H1 (cell line): ENCODE measurements at regions not wholly inside any gene's neighbourhood (a gene's known extent, or its start where the extent isn't known, plus 50 kb on each side); places are given as distances from the start of the nearest gene placed in this dataset.

Experiments used
- CTCF ChIA-PET: fragments of 300-600 bp; sonication (Branson Sonifier 250); formaldehyde crosslinking; loops from one replicate; lab custom pipeline; 2021; ENCODE audit not compliant: partially characterized antibody; lab: Charles Lee
- POLR2A ChIA-PET: fragments of 300-600 bp; sonication (Branson Sonifier 250); formaldehyde crosslinking; loops from one replicate; lab custom pipeline; 2021; ENCODE audit warnings: inconsistent platforms; ENCODE audit not compliant: partially characterized antibody; lab: Charles Lee
- DNase-seq, 2 experiments: peaks; one replicate each; pipeline versions ENCODE4 v3.0.0 to v3.0.0-alpha.2; 2010 to 2022; ENCODE audit warnings: low spot score in 2 of 2, low read depth in 1 of 2, mixed read lengths in 1 of 2
- FAIRE-seq: peaks from 2 replicates; lab custom pipeline; 2011; peaks lifted over from hg19 to GRCh38; lab: Jason Lieb, UNC
- H2AFZ ChIP-seq: 2 replicates; pipeline ENCODE4 v1.8.1; 2012; ENCODE audit warnings: low read length, inconsistent platforms
- H2AK5ac ChIP-seq: 2 replicates; pipeline ENCODE4 v1.6.1; 2013; ENCODE audit warnings: low read depth, low read length
- H2BK120ac ChIP-seq: replicated peaks from 2 replicates; pipeline ENCODE3; 2013; ENCODE audit warnings: low read depth, low read length, inconsistent platforms
- H2BK12ac ChIP-seq: 2 replicates; pipeline ENCODE4 v1.6.1; 2013; ENCODE audit warnings: low read depth, low read length
- H2BK15ac ChIP-seq: 2 replicates; pipeline ENCODE4 v1.6.1; 2013; ENCODE audit warnings: low read length
- H2BK20ac ChIP-seq: 2 replicates; pipeline ENCODE4 v1.6.1; 2013; ENCODE audit warnings: low read length
- H2BK5ac ChIP-seq: 2 replicates; pipeline ENCODE4 v1.6.1; 2013; ENCODE audit warnings: low read depth, low read length
- H3K14ac ChIP-seq: 2 replicates; pipeline ENCODE4 v1.6.1; 2013; ENCODE audit warnings: inconsistent platforms; ENCODE audit not compliant: insufficient read length
- H3K18ac ChIP-seq: 2 replicates; pipeline ENCODE4 v1.6.1; 2013; ENCODE audit warnings: low read length; ENCODE audit errors: extremely low read depth
- H3K23ac ChIP-seq: 2 replicates; pipeline ENCODE4 v1.6.1; 2013; ENCODE audit warnings: inconsistent platforms; ENCODE audit not compliant: insufficient read length
- H3K23me2 ChIP-seq: 2 replicates; pipeline ENCODE4 v1.6.1; 2013; ENCODE audit warnings: low read depth, low read length
- H3K27ac ChIP-seq: 2 replicates; pipeline ENCODE4 v1.6.1; 2011; ENCODE audit warnings: low read depth, low read length, inconsistent platforms
- H3K27me3 ChIP-seq, 4 experiments: replicated peaks in 1 of 4; 1 replicate in 1 of 4; 2 replicates in 3 of 4; pipeline versions ENCODE4 v1.6.1 to v1.8.1; 2011 to 2013; ENCODE audit warnings: low read length in 3 of 4, mild to moderate bottlenecking in 3 of 4, inconsistent platforms in 2 of 4, mixed read lengths in 2 of 4, moderate library complexity in 1 of 4; ENCODE audit not compliant: control insufficient read depth in 3 of 4, insufficient read depth in 3 of 4; ENCODE audit errors: extremely low read depth in 1 of 4
- H3K36me3 ChIP-seq, 4 experiments: 2 replicates each; pipeline versions ENCODE4 v1.6.1 to v1.8.1; 2011 to 2013; ENCODE audit warnings: mild to moderate bottlenecking in 4 of 4, low read length in 3 of 4, moderate library complexity in 2 of 4, control low read depth in 1 of 4, inconsistent platforms in 1 of 4; ENCODE audit not compliant: insufficient read depth in 4 of 4, control insufficient read depth in 2 of 4
- H3K4ac ChIP-seq: replicated peaks from 2 replicates; pipeline ENCODE3; 2013; ENCODE audit warnings: low read length, low read depth, mixed read lengths, inconsistent platforms; ENCODE audit not compliant: insufficient read length
- H3K4me1 ChIP-seq, 4 experiments: replicated peaks in 1 of 4; 1 replicate in 1 of 4; 2 replicates in 3 of 4; pipeline versions ENCODE4 v1.6.1 to v1.8.1; 2011 to 2013; ENCODE audit warnings: low read length in 3 of 4, inconsistent platforms in 2 of 4, mixed read lengths in 1 of 4; ENCODE audit not compliant: insufficient read depth in 4 of 4, control insufficient read depth in 3 of 4
- H3K4me2 ChIP-seq, 2 experiments: 2 replicates each; pipeline versions ENCODE4 v1.6.1 to v1.8.1; 2011 to 2013; ENCODE audit warnings: low read depth in 2 of 2, low read length in 2 of 2, control low read depth in 1 of 2, inconsistent platforms in 1 of 2, mild to moderate bottlenecking in 1 of 2; ENCODE audit not compliant: insufficient read depth in 1 of 2
- H3K4me3 ChIP-seq, 4 experiments: fragments of 200-600, 300-600 bp in 1 of 4; sonication (generic), shearing (Covaris generic), sonication (Bioruptor Twin) in 1 of 4; 2 replicates each; pipeline versions ENCODE4 v1.5.1 to v1.8.1; 2011 to 2016; ENCODE audit warnings: low read length in 4 of 4, low read depth in 3 of 4, control low read depth in 2 of 4, inconsistent platforms in 2 of 4, mild to moderate bottlenecking in 2 of 4, mixed read lengths in 1 of 4, moderate library complexity in 1 of 4; ENCODE audit not compliant: insufficient read depth in 2 of 4; ENCODE audit errors: extremely low read depth in 1 of 4
- H3K56ac ChIP-seq: replicated peaks from 2 replicates; pipeline ENCODE3; 2013; ENCODE audit warnings: low read depth, mild to moderate bottlenecking, mixed read lengths, low read length, inconsistent platforms; ENCODE audit not compliant: insufficient read length
- H3K79me1 ChIP-seq: 2 replicates; pipeline ENCODE4 v1.6.1; 2013; ENCODE audit warnings: low read depth, low read length, control low read depth
- H3K79me2 ChIP-seq, 2 experiments: 2 replicates each; pipeline versions ENCODE4 v1.6.1 to v1.8.1; 2012 to 2013; ENCODE audit warnings: low read length in 2 of 2, mild to moderate bottlenecking in 2 of 2, inconsistent platforms in 1 of 2; ENCODE audit not compliant: insufficient read depth in 2 of 2, control insufficient read depth in 1 of 2
- H3K9ac ChIP-seq, 4 experiments: replicated peaks in 1 of 4; 1 replicate in 1 of 4; 2 replicates in 3 of 4; pipeline versions ENCODE4 v1.6.1 to v1.8.1; 2011 to 2013; ENCODE audit warnings: low read depth in 3 of 4, low read length in 3 of 4, control low read depth in 2 of 4, mild to moderate bottlenecking in 2 of 4, moderate library complexity in 2 of 4, inconsistent platforms in 1 of 4; ENCODE audit errors: extremely low read depth in 1 of 4
- H3K9me3 ChIP-seq, 2 experiments: 2 replicates each; pipeline versions ENCODE4 v1.6.1 to v1.8.1; 2012 to 2013; ENCODE audit warnings: mild to moderate bottlenecking in 2 of 2, moderate library complexity in 2 of 2, control low read depth in 1 of 2, inconsistent platforms in 1 of 2, low read depth in 1 of 2, low read length in 1 of 2, mixed read lengths in 1 of 2; ENCODE audit not compliant: insufficient read depth in 2 of 2
- H4K20me1 ChIP-seq, 2 experiments: replicated peaks in 1 of 2; 2 replicates each; pipeline versions ENCODE3 to v1.8.1; 2011 to 2013; ENCODE audit warnings: inconsistent platforms in 2 of 2, low read length in 2 of 2, mild to moderate bottlenecking in 1 of 2; ENCODE audit not compliant: insufficient read depth in 2 of 2, control insufficient read depth in 1 of 2
- H4K5ac ChIP-seq: 2 replicates; pipeline ENCODE4 v1.6.1; 2013; ENCODE audit warnings: low read length, low read depth, mixed read lengths, inconsistent platforms; ENCODE audit not compliant: insufficient read length
- H4K8ac ChIP-seq: 2 replicates; pipeline ENCODE4 v1.8.0; 2013; ENCODE audit warnings: mild to moderate bottlenecking, moderate library complexity, low read length, inconsistent platforms; ENCODE audit not compliant: insufficient read depth; ENCODE audit errors: extremely low read depth
- H4K91ac ChIP-seq: replicated peaks from 2 replicates; pipeline ENCODE3; 2013; ENCODE audit warnings: low read length, mixed read lengths, inconsistent platforms; ENCODE audit not compliant: insufficient read length
- CTBP2 ChIP-seq: IDR thresholded peaks from 2 replicates; pipeline ENCODE4 v1.7.0; 2011; ENCODE audit warnings: borderline replicate concordance, mild to moderate bottlenecking, moderate library complexity, mixed read lengths, low read length; ENCODE audit not compliant: insufficient read depth, insufficient read length
- EZH2 ChIP-seq: fragments of 200-600 bp; sonication (generic); IDR thresholded peaks from 2 replicates; pipeline ENCODE4 v1.7.1; 2012; ENCODE audit warnings: low read depth, mild to moderate bottlenecking, moderate library complexity, low read length, inconsistent platforms; ENCODE audit not compliant: severe bottlenecking
- HDAC2 ChIP-seq, 2 experiments: fragments of 300-600 bp in 1 of 2; sonication (generic) in 1 of 2; IDR thresholded peaks; 2 replicates each; pipeline ENCODE4 v1.6.1; 2011 to 2012; ENCODE audit warnings: low read depth in 2 of 2, low read length in 2 of 2, mild to moderate bottlenecking in 2 of 2, moderate library complexity in 2 of 2, borderline replicate concordance in 1 of 2, inconsistent platforms in 1 of 2
- KDM4A ChIP-seq: IDR thresholded peaks from one replicate; pipeline ENCODE4 v1.7.1; 2012; ENCODE audit warnings: low read depth, mild to moderate bottlenecking, moderate library complexity, low read length, inconsistent platforms; ENCODE audit not compliant: severe bottlenecking
- KDM5A ChIP-seq: fragments of 200-600 bp; IDR thresholded peaks from 2 replicates; pipeline ENCODE4 v1.7.1; 2012; ENCODE audit warnings: mild to moderate bottlenecking, low read length, inconsistent platforms, mixed read lengths
- POU5F1 ChIP-seq: IDR thresholded peaks from 2 replicates; pipeline ENCODE4 v1.6.1; 2011; ENCODE audit warnings: low read depth, mild to moderate bottlenecking, low read length, moderate library complexity
- RBBP5 ChIP-seq: IDR thresholded peaks from 2 replicates; pipeline ENCODE4 v1.7.1; 2012; ENCODE audit warnings: low read depth, mild to moderate bottlenecking, inconsistent platforms, low read length, moderate library complexity, borderline replicate concordance
- RNF2 ChIP-seq: fragments of 200-900, 300-1000 bp; sonication (generic); IDR thresholded peaks from 2 replicates; pipeline ENCODE4 v1.7.1; 2016; ENCODE audit warnings: borderline replicate concordance, low read depth, mild to moderate bottlenecking, antibody characterized with exemption, low read length; ENCODE audit not compliant: poor library complexity, severe bottlenecking; ENCODE audit errors: missing control alignments
- RXRA ChIP-seq: IDR thresholded peaks from 2 replicates; pipeline ENCODE4 v1.6.1; 2011; ENCODE audit warnings: low read depth, mild to moderate bottlenecking, low read length, moderate library complexity; ENCODE audit not compliant: insufficient read depth
- SAP30 ChIP-seq: fragments of 300-600 bp; sonication (generic); IDR thresholded peaks from 2 replicates; pipeline ENCODE4 v1.7.1; 2012; ENCODE audit warnings: low read length, moderate library complexity, mild to moderate bottlenecking, inconsistent platforms; ENCODE audit not compliant: insufficient read depth, insufficient replicate concordance
- TAF1 ChIP-seq: IDR thresholded peaks from 2 replicates; pipeline ENCODE4 v1.6.1; 2011; ENCODE audit warnings: mild to moderate bottlenecking, low read depth, low read length
- WGBS, 2 experiments: shearing (Covaris generic) in 1 of 2; methylation state at CpG; one replicate each; pipeline versions ENCODE4 v1.1.6 to v1.1.7; 2013 to 2015; ENCODE audit warnings: low lambda C conversion rate in 2 of 2, mixed read lengths in 2 of 2, inconsistent platforms in 1 of 2, low coverage in 1 of 2, missing lambda C conversion rate in 1 of 2; ENCODE audit not compliant: insufficient replicate concordance in 2 of 2, insufficient coverage in 1 of 2, insufficient read length in 1 of 2; ENCODE audit errors: extremely low coverage in 1 of 2, missing lambda C conversion rate in 1 of 2; 5-methylcytosine and 5-hydroxymethylcytosine counted together

GRCh38 chr4:151829309-151829708 lies 68.5 kb upstream of the GATB start:
- H2BK120ac ChIP-seq, result no peak overlapping the region
- H2AFZ ChIP-seq, result no peak overlapping the region
- ChIA-PET CTCF (interaction anchor here (0.6 kb wide), 1 partner anchor 29 kb away, joined by 3 read pairs; no protein-coding TSS in a partner anchor), POLR2A (no interaction called here)
- no peaks in the 10 kb centered on the region for H3K27me3 ChIP-seq
- H2BK12ac ChIP-seq, result no peak overlapping the region
- no peak overlapping the region for H3K4me2 ChIP-seq
- H3K9me3 ChIP-seq, result peaks cover 0 to 5% of the 10 kb centered on the region in 2 experiments; a peak in 1 of 4 replicates
- no peak overlapping the region for H2BK20ac ChIP-seq
- no peak overlapping the region for H2BK5ac ChIP-seq
- no peak overlapping the region for H2AK5ac ChIP-seq
- DNase-seq, result no peak
- H3K18ac ChIP-seq, result no peak overlapping the region
- no peak overlapping the region for H3K56ac ChIP-seq
- no peak for FAIRE-seq
- H3K4me1 ChIP-seq, result peaks cover 0 to 2% (median under 1%) of the 10 kb centered on the region in 4 experiments; a peak in 2 of 7 replicates
- no peaks in the 10 kb centered on the region for H3K23me2 ChIP-seq
- no peak overlapping the region for H3K9ac ChIP-seq
- no peak overlapping the region for H3K14ac ChIP-seq
- H3K4ac ChIP-seq, result no peak overlapping the region
- no peak overlapping the region for H4K8ac ChIP-seq
- H3K4me3 ChIP-seq, result no peak overlapping the region
- H4K20me1 ChIP-seq, result no peaks in the 10 kb centered on the region
- H4K91ac ChIP-seq, result no peak overlapping the region
- no peak overlapping the region for H3K27ac ChIP-seq
- H4K5ac ChIP-seq, result no peak overlapping the region
- 92% methylated on average over 6 of the region's 6 CpGs; no CpG with 5 or more reads in 1 of the 2 experiments for WGBS, 2 experiments
- no peaks in the 10 kb centered on the region for H3K36me3 ChIP-seq
- H3K79me1 ChIP-seq, result no peaks in the 10 kb centered on the region
- TF ChIP-seq CTBP2 (no peak), SAP30 (no peak), RXRA (no peak), RBBP5 (no peak), KDM4A (no peak), EZH2 (no peak), HDAC2 (IDR thresholded peaks at IDR 0.05; ENCODE audit: borderline replicate concordance in 1 of 2, low read depth in 2 of 2, low read length in 2 of 2) (no peak), RNF2 (no peak), TAF1 (no peak), KDM5A (no peak), POU5F1 (no peak)
- H2BK15ac ChIP-seq, result no peak overlapping the region; the same call in 1 of the 2 replicates
- no peak overlapping the region for H3K23ac ChIP-seq
- H3K79me2 ChIP-seq, result no peaks in the 10 kb centered on the region
